GM19397 (cell line): ENCODE measurements at regions not wholly inside any gene's neighbourhood (a gene's known extent, or its start where the extent isn't known, plus 50 kb on each side); places are given as distances from the start of the nearest gene placed in this dataset.
"Not testable (repeated sequence)": the region's sequence is repeated elsewhere in the genome, so short reads cannot be mapped to it uniquely, and the experiment has no call there.

Experiments used
- ATAC-seq: cut with Tn5 transposase; IDR thresholded peaks from one replicate; pipeline ENCODE4 v1.9.1; 2021; ENCODE audit warnings: mild to moderate bottlenecking, moderate library complexity; ENCODE audit not compliant: unreplicated experiment

- no peak for ATAC-seq
Observed at GRCh38 chr6:71810880-71811279, 75.5 kb upstream of the RIMS1 start.

DNA sequence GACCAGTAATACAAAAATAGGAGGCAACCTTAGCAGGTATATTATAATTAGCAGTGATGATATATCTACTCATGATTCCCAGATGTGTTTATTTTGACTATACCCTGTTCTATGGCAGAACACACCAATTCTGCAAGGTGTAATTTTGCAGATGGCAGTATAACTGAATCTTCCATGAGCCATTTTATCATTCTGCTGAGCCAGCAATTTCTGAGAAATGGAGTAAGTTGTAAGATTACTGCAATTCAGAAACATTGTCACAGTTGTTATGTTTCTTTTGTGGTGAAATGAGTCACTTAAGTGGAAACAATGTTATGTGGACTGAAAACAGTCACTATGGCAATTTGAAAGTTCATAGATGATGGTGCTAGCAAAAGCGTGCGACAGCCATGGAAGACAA lies 63.7 kb upstream of the RIMS1 start:
- no peak for ATAC-seq

GRCh38 chr6:71832110-71832764 lies 54.1 kb upstream of the RIMS1 start:
- ATAC-seq, result not testable (repeated sequence)
